NOMO-1 treated with dmso at 0.1 percent for 144 hours (cell line): ENCODE measurements at regions not wholly inside any gene's neighbourhood (a gene's known extent, or its start where the extent isn't known, plus 50 kb on each side); places are given as distances from the start of the nearest gene placed in this dataset.
"Not testable (repeated sequence)": the region's sequence is repeated elsewhere in the genome, so short reads cannot be mapped to it uniquely, and the experiment has no call there.

Source experiments
- DNase-seq: peaks from one replicate; lab custom pipeline; 2025; ENCODE audit not compliant: unreplicated experiment; lab: John Stamatoyannopoulos, UW

DNA sequence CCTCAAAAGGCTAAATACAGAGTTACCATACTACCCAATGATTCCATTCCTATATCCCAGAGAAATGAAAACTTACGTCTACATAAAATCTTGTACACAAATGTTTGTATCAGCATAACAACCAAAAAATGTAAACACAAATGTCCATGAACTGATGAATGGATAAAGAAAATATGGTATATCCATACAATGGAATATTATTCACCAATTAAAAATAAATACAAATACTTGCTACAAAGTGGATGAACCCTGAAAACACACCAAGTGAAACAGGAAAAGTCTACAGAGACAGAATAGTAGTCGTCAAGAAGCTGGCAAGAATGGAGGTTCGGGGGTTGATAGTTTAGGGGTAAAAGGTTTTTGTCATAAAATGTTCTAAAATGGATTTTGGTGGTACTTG is 54.0 kb upstream of the ANKRD28 start:
- DNase-seq = no peak

DNA sequence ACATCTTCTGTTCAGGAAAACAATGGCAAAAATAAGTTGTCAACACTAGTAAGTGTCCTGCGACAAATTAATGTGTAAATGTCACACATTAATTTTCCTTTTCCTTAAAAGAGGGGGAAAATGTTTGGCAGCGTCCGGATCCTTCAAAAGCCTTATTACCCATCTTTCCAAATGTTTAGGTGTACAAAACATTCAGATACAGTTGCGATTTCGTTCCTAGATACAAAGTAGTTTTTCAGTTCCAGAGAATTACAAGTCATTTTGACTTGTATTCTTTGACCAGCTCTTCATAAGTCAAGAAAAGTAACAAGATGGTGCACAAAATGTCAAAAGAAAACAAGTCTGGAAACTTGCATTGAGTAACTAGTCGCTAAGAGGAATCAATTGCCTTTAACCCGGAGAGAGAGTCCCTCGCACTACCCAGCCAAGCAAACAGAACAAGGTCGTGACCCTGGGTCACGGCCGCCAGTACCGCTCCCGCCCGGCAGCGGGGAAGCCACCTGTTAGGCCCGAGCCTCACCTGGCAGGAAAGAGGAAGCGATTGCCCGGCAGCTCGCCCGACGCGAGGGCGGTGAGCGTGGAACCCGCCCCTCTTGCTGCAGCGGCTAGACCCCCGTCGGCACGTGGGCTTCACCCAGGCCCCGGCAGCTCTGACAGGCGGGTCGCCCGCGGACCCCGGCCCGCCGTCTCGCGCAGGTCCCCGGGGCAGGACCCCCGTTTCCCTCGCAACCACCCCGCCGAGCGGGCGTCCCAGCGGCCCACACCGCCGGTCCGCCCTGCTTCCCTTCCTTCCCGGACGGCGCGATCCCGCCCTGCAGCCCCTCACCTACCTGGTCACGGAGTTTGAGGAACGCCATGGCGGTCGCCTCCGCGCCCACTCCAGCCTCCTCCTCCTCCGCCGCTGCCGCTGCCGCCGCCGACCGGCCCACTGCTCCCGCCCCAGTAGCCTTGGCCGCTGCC is 61.0 kb upstream of the ANKRD28 start:
- peak; percentile 13 for DNase-seq

DNA sequence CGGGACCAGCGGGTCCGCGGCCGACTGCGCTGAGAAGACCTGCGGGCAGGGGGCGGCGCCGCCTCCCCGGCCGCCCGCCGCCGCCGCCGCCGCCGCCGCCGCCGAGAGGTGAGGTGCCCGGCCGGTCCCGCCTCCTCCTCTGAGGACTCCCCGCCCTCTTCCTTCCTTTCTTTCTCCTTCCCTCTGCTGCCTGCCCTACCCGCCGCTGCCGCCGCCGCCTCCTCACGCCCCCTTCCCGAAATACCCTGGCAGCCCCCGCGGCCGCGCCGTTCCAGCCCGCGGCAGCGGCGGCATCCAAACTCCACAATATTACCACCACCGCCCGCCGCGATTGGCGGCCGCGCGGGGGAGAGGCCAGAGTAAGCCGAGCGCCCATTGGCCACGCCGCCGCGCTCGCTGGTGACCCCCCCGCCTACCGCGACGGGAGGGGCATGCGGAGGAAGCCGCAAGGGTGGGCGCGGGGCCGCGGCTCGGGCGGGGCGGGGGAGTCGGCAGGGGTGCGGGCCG is 61.8 kb upstream of the ANKRD28 start:
- DNase-seq = peak; percentile 74

DNA sequence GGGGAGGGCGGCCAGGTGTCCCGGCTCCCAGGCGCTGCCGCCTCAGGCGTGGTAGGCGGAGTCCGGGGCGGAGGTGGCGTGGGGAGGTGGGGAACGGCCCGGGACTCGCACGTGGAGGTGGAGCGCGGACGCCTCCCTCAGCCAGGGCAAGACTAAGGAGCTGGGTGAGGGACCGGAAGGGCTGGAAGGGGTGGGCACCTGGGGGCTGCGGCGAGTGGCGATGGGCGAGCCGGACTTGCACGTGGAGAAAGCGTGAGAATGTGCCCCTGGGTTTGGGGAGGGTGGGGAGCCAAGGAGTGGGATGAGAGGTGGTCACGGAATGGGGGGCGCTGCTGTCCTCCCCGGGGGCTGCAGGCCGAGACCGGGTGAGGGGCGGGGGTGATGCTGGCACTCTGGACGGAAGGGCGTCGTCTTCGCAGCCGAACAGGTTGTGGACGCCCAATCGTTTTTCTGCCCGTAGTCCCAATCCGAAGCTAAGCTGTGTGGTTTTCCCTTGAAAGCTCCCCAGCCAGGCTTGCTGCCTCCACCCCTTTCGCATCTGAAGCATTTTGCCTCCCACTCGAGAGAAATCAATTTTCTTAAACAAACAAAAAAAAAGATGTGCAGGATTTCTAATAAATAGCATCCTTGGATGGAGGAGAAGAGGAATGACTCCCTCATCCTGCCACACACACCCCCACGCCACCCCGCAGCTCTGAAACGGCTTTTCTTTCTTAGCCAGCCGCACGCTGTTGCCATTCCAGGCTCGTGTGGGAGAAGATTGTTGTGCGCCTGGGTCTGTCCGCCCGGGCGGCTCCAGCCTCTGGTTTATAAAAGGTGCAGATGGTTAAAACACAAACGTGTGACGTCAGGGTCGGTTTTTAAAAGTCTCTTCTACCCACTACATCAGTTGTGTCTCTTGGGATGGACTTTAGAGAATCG is 62.5 kb upstream of the ANKRD28 start:
- DNase-seq = no peak

DNA sequence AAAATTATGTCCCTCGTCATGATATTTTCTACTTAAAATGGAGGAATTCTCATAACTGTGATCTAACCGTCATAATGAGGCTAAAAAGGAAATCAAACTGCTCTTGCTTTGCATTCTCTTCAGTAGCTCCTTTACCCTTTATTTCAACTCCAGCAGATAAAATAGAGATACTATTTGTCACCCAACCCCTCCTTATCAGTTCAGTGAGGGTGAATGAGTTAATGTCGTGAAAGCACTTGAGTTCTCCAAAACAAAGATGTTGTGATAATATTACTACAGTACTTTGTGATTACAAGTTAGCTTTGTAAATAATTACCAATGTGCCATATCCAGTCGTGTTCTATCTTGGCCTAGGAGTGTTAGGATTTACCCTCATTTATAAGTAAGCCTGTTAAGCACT is 63.4 kb upstream of the ANKRD28 start:
- DNase-seq = no peak

DNA sequence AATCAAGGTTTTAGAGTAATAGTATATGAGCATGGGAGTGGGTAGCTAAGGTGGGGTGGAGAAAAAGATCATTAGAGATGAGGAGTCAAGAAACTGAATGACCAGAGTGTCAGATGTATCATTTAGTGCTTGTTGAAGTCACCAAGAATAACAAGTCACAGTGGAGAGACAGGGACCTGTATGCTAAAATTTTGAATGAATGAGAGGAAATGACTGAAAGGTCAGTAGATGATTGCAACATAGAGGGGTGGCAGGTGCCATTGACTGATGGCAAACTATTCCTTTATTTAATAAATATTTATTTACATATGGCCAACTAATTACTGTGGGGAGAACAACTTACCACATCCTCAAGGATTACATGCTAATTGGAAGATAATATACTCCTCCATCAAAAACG is 75.0 kb upstream of the ANKRD28 start:
- DNase-seq = no peak

DNA sequence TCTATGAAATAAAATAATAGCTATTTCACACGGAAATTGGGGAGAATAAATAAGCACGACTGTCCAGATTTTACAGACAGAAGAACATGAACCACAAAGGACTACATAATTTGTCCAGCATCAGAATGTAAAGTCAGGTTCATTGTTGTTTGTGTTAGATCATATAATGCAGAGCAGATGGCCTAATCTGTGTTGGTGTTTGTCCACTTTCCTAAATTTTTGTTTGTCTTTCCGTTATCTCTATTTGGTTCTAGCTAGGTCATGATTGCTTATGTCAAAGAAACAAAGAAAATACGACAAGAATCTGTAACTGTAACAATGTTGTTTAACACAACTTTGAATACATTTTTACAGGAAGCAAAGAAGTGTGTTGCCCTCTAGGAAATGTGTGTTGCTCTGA is 75.6 kb upstream of the ANKRD28 start:
- DNase-seq = no peak

DNA sequence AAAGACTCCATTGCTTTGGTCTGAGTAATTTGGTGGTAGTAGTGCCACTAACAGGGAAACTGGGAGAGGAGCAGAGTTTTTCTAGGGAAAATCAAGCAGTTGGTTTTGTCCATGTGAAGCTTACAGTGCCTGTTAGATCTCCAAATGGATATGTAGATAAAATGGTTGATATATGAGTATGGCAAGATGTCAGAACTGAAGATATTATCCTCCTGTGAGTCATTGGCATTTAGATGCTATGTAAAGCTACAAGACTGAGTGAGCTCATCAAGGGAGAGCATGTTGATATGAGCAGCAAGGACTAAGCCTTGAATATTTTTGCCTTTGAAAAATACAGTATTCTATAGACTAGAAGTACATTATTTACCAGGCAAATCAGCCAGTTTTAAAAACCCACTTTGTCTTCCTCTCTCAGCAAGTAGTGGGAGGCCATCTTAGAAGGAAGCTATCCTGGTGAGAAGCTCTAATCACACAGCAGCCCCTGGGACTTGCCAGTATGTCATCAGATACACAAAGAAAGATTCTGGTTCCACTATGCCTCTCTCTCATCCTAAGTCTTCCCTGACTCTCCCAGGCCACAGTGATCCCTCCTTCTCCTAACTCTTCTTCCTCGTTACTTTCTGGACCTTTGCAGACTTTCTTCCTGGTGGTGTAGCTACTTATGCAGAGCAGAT is 77.4 kb upstream of the ANKRD28 start:
- DNase-seq = no peak

DNA sequence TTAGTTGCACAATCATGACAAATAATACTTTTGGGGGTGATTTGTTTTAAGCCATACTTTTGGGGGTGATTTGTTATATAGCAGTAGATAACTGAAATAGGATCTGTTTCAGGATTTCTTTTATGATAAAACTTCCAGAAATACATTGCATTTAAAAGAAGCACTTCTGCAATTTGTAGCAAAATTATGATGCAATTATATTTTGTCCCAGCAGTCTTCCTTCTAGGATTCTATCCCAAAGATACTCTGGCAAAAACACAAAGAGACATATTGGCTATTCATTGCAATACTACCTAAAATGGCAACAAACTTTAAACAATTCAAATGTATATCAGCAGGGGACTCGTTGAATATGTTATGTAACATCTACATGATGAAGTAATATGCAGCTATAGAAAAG is 78.9 kb upstream of the ANKRD28 start:
- no peak for DNase-seq

DNA sequence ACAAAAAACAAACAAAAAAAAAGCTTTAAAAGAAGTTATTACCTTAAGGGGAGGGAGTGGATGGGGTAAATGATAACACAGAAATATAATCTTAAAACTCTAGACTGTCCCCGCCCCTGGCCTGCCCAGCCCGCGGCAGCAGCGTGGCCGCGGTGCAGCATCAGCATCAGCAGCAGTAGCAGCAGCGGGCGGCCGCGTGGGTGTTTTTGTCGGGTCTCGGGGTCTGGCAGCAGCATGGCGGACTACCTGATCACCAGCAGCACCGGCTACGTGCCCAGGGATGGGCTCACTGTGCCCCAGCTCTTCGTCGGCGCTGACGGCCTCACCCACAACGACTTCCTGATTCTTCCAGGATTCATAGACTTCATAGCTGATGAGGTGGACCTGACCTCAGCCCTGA is 80.0 kb upstream of the ANKRD28 start:
- no peak for DNase-seq

DNA sequence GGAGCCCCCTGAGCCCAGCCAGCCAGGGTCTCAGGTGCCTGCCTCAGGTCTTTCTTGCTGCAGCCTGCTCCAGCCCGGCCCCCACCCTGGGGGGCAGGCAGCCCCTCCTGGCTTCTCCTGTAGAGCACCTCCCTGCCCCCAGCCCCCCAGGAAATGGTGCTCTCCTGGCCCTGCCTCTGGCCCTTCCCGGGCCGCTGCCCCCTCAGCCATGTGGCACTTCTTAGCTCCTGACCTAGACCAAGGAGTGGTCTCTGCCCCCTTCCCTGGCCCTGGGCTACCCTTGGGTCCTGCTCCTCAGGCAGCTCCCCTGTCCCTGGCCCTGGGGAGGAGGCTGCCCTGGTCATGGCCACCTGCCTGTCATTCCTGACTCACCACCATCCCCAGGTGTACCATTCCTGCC is 82.0 kb upstream of the ANKRD28 start:
- not testable (repeated sequence) for DNase-seq

DNA sequence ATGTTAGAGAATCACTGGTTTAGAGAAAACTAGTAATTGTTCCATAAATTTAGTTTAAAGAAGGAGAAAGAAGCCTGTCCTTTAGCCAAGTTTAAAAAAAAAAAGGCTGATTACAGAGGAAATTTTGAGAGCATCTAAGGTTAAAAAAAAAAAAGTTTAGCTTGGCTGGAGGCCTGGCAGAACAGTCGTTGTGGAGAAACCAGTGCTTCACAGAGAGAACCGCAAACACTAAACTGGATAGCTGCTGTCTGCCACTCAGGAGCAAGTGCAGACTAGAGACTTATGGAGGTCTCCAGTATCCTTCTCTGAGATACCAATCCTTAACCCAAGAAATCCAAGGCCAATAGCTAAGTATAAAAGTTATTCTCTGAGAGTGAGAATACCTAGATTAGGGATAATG is 84.8 kb upstream of the ANKRD28 start:
- no peak for DNase-seq

DNA sequence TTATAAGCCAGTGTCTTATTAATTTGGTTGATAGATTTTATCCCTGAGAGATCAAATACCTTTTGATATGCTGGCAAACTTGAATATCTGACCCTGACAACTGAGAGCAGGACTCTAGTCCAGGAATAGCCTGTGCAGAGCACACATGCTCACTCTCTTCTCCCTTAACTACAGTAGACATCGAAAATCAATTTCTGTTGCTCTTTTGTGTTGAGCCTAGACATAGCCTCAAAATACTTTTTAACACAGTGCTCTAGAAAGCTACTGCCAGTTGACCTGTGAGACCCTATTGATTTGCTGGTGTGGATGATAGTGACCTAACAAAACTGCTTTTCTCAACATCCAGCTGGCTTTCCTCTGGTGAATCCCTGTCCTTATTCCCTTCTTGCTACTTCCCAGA is 86.4 kb upstream of the ANKRD28 start:
- DNase-seq = no peak

DNA sequence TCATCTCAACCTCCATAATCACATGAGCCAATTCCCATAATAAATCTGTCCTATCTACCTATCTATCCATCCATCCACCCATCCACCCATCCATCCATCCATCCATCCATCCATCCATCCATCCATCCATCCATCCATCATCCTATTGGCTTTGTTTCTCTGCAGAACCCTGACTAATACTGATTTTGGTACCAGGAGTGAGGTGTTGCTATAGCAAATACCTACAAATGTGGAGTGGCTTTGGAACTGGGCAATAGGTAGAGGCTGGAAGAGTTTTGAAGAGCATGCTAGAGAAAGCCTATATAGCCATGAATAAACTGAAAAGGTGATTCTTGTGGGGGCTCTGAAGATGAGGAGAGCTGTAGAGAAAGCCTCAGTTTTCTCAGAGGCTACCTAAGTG is 88.7 kb upstream of the ANKRD28 start:
- no peak for DNase-seq

DNA sequence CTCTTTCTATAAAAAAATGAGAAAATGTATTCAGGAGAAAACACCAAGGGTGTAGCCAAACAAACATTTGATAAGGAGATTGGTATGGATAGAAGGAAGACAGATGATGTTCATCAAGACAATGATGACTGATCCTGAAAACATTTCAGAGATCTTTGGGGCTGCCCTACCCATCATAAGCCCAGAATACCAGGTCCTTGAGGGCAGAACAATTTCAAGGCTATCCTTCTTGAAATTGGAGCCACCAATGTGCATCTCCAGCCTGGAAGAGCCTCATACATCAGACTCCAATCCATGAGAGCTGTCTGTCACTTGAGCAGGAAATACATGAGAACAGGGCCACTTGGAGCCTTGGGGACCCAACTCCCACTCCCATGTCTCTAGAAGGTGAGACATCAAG is 89.5 kb upstream of the ANKRD28 start:
- DNase-seq = no peak

DNA sequence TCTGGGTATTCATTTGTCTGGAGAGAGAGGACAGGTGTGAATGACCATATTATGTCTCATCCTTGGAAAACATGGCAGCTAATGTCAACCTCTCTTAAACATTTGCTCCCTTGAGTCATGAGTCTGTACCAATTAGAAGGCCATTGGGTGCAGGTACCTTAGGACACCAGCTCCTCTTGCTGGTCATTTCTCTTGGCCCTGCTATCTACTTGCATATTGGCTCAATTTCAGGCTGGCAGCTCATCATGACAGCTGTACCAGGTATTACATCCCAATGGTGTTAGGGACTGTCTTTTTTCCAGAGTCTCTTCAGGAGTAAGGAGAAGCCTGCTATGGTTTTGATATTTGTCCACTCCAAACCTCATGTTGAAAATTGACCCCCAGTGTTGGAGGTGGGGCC is 92.2 kb upstream of the ANKRD28 start:
- no peak for DNase-seq

DNA sequence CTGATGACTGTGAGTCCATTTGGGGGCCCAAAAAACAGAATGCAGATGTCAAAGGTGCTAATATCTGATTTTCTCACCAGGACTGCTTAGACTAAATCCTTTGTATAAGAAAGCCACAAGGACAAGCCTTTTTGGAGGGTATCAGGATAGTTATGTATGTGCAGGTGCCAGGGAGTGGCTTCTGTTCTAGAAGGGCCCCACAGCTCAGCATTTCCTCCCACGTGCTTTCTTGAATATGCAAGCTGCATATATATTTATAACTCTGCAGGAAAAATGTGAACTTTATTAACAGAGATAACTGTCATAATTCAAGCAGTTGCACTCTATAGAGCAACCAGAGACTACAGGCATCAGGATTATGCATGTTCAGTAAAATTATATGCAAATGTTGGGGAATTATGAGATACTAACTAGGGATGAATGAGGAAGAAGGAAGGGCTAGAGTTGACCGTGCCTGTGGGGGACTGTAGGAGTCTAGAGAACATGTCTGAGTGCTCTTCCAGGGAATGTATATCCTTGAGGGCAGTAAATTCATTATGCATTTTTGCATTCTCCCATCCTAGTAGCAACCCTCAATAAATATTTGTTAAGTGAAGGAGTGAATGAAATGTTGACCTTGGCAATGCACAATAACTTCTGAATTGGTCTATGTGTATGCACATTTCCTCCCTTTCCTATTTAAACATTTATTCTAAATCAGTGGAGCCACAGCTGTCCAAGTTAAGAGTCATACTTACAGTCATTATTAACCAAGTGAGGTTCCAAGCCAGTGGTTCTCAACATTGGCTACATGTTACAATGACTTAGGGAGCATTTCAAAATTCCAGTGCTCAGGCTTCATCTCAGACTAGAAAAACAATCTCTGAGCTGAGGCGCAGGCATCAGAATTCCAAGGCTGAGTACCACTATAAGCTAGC is 94.8 kb upstream of the ANKRD28 start:
- DNase-seq = no peak

DNA sequence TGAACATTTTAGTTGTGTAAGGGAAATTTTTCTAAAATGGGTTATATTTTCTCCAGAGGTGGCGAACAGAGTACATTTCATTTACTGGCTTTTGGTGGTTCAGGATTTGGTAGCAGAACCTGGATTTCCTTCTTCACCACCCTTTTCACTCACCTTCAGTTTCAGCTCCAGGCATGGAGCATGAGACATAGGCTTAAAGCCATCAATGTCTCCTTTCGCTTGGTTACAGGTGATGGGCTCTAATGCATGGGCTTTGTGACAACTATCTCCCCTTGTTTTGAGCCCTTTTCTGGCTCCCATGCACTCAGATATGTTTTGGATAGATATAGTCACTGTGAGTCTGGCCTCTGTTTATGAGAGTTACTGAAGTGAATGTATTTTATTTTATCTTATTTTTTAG is 96.6 kb upstream of the ANKRD28 start:
- no peak for DNase-seq

DNA sequence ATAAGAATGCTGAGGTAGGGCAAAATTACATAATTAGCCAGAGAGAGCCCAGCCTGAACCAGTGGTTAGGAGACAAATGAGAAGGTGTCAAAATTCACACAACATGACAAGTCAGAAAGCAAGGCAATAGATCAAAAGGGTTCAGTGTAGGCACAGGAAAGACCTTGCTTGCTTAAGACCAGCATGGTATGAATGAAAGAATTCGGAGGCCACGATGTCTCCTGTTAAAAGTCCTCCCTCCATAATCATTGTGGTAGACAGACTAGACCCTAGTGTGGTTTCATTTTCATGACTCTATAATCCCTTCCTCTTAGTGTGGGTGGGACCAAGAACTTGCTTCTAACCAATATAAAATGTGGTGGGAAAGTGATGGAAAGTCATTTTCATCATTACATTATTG is 98.7 kb upstream of the ANKRD28 start:
- no peak for DNase-seq

DNA sequence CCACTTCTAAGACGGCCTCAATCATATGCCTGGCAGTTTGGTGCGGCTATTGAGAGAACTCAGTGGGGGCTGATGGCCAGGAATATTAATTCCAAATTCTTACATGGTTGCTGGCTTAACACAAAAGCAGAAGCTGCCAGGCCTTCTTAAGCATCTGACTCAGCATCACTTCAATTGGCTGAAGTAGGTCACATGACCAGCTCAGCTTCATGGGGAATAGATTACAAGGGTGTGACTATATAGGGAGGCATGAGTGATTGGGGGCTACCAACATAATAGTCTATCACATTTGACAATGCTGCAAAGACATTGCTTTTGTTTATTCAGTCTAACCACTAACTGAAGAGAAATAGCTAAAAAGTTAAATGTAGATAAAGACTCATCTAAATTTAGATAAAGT is 101.6 kb upstream of the ANKRD28 start:
- DNase-seq = no peak
